K562 (cell line): ENCODE measurements at regions not wholly inside any gene's neighbourhood (a gene's known extent, or its start where the extent isn't known, plus 50 kb on each side); places are given as distances from the start of the nearest gene placed in this dataset.

Experiments
- ATAC-seq: fragments of 200-7000 bp; cut with Tn5 transposase; 3 replicates; pipeline ENCODE4 v1.9.1; 2020; ENCODE audit warnings: moderate library complexity
- BruUV-seq: library from RNA; stranded (reverse); fragments of 400-500 nt; replicated peaks from 2 replicates; lab custom pipeline; 2021; lab: Mats Ljungman, UMichigan
- CTCF ChIA-PET: fragments of 300-600 bp; formaldehyde crosslinking; extraction: SDS; loops from one replicate; lab custom pipeline; 2021; ENCODE audit warnings: low intra/inter-chr PET ratio; lab: Yijun Ruan, JAX
- POLR2A ChIA-PET: fragments of 300-600, 350-650 bp; sonication (Branson Sonifier 250); formaldehyde crosslinking; extraction: SDS; loops from one replicate; lab custom pipeline; 2021; ENCODE audit warnings: antibody characterized with exemption, inconsistent platforms; lab: Yijun Ruan, JAX
- DNase-seq, 4 experiments: peaks; one replicate each; pipeline versions ENCODE4 v3.0.0 to v3.0.0-alpha.2; 2011 to 2018; ENCODE audit warnings: low spot score in 3 of 4, mixed read lengths in 3 of 4; ENCODE audit errors: extremely low read depth in 1 of 4
- FAIRE-seq: peaks from 2 replicates; lab custom pipeline; 2011; peaks lifted over from hg19 to GRCh38; lab: Jason Lieb, UNC
- H2AFZ ChIP-seq: 2 replicates; pipeline ENCODE4 v1.6.0; 2011; ENCODE audit warnings: low read depth, low read length, control low read depth, inconsistent platforms
- H3K27ac ChIP-seq: fragments of 200-600 bp; 3 replicates; pipeline ENCODE4 v1.8.0; 2011; ENCODE audit warnings: low read depth, mild to moderate bottlenecking, control low read depth, inconsistent platforms, low read length, moderate library complexity, mixed read lengths; ENCODE audit errors: extremely low read depth
- H3K27me3 ChIP-seq, 2 experiments: fragments of 300-600 bp in 1 of 2; 2 replicates in 1 of 2; 3 replicates in 1 of 2; pipeline versions ENCODE4 v1.6.0 to v1.8.0; 2011; ENCODE audit warnings: inconsistent platforms in 2 of 2, low read length in 2 of 2, mild to moderate bottlenecking in 1 of 2, mixed read lengths in 1 of 2, moderate library complexity in 1 of 2; ENCODE audit not compliant: control insufficient read depth in 2 of 2, insufficient read depth in 2 of 2
- H3K36me3 ChIP-seq: fragments of 300-600 bp; 3 replicates; pipeline ENCODE4 v1.8.0; 2011; ENCODE audit warnings: mild to moderate bottlenecking, low read length, inconsistent platforms; ENCODE audit not compliant: control insufficient read depth, insufficient read depth
- H3K4me1 ChIP-seq, 2 experiments: fragments of 200-600 bp in 1 of 2; replicated peaks in 1 of 2; 2 replicates in 1 of 2; 3 replicates in 1 of 2; pipeline versions ENCODE4 v1.5.1 to v1.8.0; 2011; ENCODE audit warnings: inconsistent platforms in 2 of 2, low read length in 2 of 2, mild to moderate bottlenecking in 1 of 2, mixed read lengths in 1 of 2, moderate library complexity in 1 of 2; ENCODE audit not compliant: control insufficient read depth in 2 of 2, insufficient read depth in 2 of 2
- H3K4me2 ChIP-seq: 2 replicates; pipeline ENCODE4 v1.6.1; 2011; ENCODE audit warnings: low read length, control low read depth, inconsistent platforms, mixed read lengths; ENCODE audit not compliant: insufficient read depth
- H3K4me3 ChIP-seq: fragments of 200-600 bp; sonication (generic), shearing (Covaris generic); 2 replicates; pipeline ENCODE4 v1.5.1; 2016; ENCODE audit warnings: control low read depth, inconsistent platforms
- H3K79me2 ChIP-seq: fragments of 200-600 bp; 3 replicates; pipeline ENCODE4 v1.8.0; 2011; ENCODE audit warnings: low read length, inconsistent platforms; ENCODE audit not compliant: control insufficient read depth, insufficient read depth
- H3K9ac ChIP-seq, 2 experiments: 2 replicates each; pipeline versions ENCODE4 v1.6.0 to v1.6.1; 2011; ENCODE audit warnings: low read depth in 2 of 2, low read length in 2 of 2, control low read depth in 1 of 2, inconsistent platforms in 1 of 2, mild to moderate bottlenecking in 1 of 2, mixed read lengths in 1 of 2; ENCODE audit not compliant: insufficient read depth in 1 of 2
- H3K9me1 ChIP-seq: one replicate; pipeline ENCODE4 v1.6.0; 2011; ENCODE audit warnings: inconsistent platforms, mild to moderate bottlenecking, low read length, moderate library complexity; ENCODE audit not compliant: control insufficient read depth, insufficient read depth
- H3K9me3 ChIP-seq: replicated peaks from 2 replicates; pipeline ENCODE4 v1.5.1; 2011; ENCODE audit warnings: low read depth, low read length, inconsistent platforms; ENCODE audit not compliant: control insufficient read depth, insufficient read depth
- H4K20me1 ChIP-seq: replicated peaks from 2 replicates; pipeline ENCODE4 v1.6.1; 2011; ENCODE audit warnings: low read length, inconsistent platforms, mixed read lengths; ENCODE audit not compliant: control insufficient read depth, insufficient read depth
- ARNT ChIP-seq, 2 experiments: fragments of 450-650 bp; IDR thresholded peaks; 2 replicates each; pipeline ENCODE4 v1.6.1; 2016; ENCODE audit warnings: mild to moderate bottlenecking in 1 of 2
- CREB5 ChIP-seq: fragments of 250-450 bp; sonication (Bioruptor Pico); IDR thresholded peaks from 2 replicates; pipeline ENCODE4 v1.5.0; 2020; ENCODE audit warnings: mild to moderate bottlenecking
- FOXA3 ChIP-seq, 2 experiments: fragments of 450-650 bp in 1 of 2; sonication (generic) in 1 of 2; formaldehyde crosslinking; IDR thresholded peaks in 1 of 2; conservative IDR thresholded peaks in 1 of 2; 2 replicates each; pipeline versions ENCODE4 v1.4.0 to v1.8.0; 2020 to 2022; ENCODE audit warnings: mild to moderate bottlenecking in 2 of 2, missing genetic modification reagents in 1 of 2
- HNRNPLL ChIP-seq: fragments of 200-400 bp; formaldehyde crosslinking; IDR thresholded peaks from 2 replicates; pipeline ENCODE4 v1.6.1; 2017; ENCODE audit warnings: low read length, low read depth, mild to moderate bottlenecking; ENCODE audit not compliant: poor library complexity, severe bottlenecking
- IRF2 ChIP-seq: sonication (generic); formaldehyde crosslinking; IDR thresholded peaks from 2 replicates; pipeline ENCODE4 v1.8.1; 2022; ENCODE audit warnings: mild to moderate bottlenecking, missing genetic modification reagents
- NCOA1 ChIP-seq: fragments of 450-650 bp; IDR thresholded peaks from 2 replicates; pipeline ENCODE4 v1.6.1; 2016; ENCODE audit warnings: low read depth
- USF2 ChIP-seq: sonication (generic); formaldehyde crosslinking; IDR thresholded peaks from 2 replicates; pipeline ENCODE4 v1.5.0; 2020; ENCODE audit warnings: missing genetic modification reagents
- ZKSCAN8 ChIP-seq: fragments of 200-800 bp; sonication (Bioruptor generic); IDR thresholded peaks from 2 replicates; pipeline ENCODE4 v1.6.1; 2016; ENCODE audit warnings: missing genetic modification characterization, missing compliant biosample characterization
- ZNF174 ChIP-seq: fragments of 250-450 bp; sonication (Bioruptor Pico); IDR thresholded peaks from 2 replicates; pipeline ENCODE4 v1.4.0; 2020; ENCODE audit warnings: mild to moderate bottlenecking
- ZNF263 ChIP-seq: sonication (generic); formaldehyde crosslinking; IDR thresholded peaks from 2 replicates; pipeline ENCODE4 v1.8.0; 2022; ENCODE audit warnings: mild to moderate bottlenecking, missing genetic modification reagents, borderline replicate concordance
- ZNF444 ChIP-seq: fragments of 250-450 bp; sonication (Bioruptor Pico); IDR thresholded peaks from 2 replicates; pipeline ENCODE4 v1.4.0; 2020; ENCODE audit warnings: mild to moderate bottlenecking, moderate library complexity
- ZNF589 ChIP-seq: fragments of 200-800 bp; sonication (Bioruptor generic); IDR thresholded peaks from 2 replicates; pipeline ENCODE4 v1.6.1; 2016; ENCODE audit warnings: low read depth, missing genetic modification characterization, missing compliant biosample characterization
- WGBS: fragments of 100-300 bp; shearing (Covaris generic); methylation state at CpG from one replicate; pipeline ENCODE4 v1.1.6; 2016; ENCODE audit warnings: low coverage, mixed read lengths; ENCODE audit not compliant: insufficient coverage; ENCODE audit errors: missing lambda C conversion rate; 5-methylcytosine and 5-hydroxymethylcytosine counted together
- in situ Hi-C: fragments of 300-500 bp; cut with MboI; formaldehyde crosslinking; loops from 4 replicates; pipeline ENCODE4 v1.15.0; 2018; ENCODE audit warnings: inconsistent platforms, mixed read lengths
- intact Hi-C: fragments of 100-400 bp; cut with micrococcal nuclease; formaldehyde crosslinking; loops from 2 replicates; pipeline ENCODE4 v1.14.2; 2022
- TF ChIP-seq, protein P1 (sequence below): fragments of 450-650 bp; IDR thresholded peaks from 2 replicates; pipeline ENCODE4 v1.6.1; 2016
- TF ChIP-seq, protein P2 (sequence below): sonication (generic); formaldehyde crosslinking; IDR thresholded peaks from 2 replicates; pipeline ENCODE4 v1.8.1; 2023; ENCODE audit warnings: mild to moderate bottlenecking, missing genetic modification reagents

GRCh38 chr18:75341897-75342296, 85.6 kb downstream of the SMIM21 start:
- TF ChIP-seq ZNF174 (no peak), HNRNPLL (no peak), ZKSCAN8 (CRISPR knock-in tag) (no peak), ZNF589 (CRISPR knock-in tag) (no peak), USF2 (CRISPR knock-in tag) (no peak), CREB5 (no peak), NCOA1 (no peak), ZNF263 (CRISPR knock-in tag) (no peak), IRF2 (no peak), ZNF444 (CRISPR knock-in tag) (no peak), ARNT (IDR thresholded peaks at IDR 0.05) (no peak), FOXA3 (CRISPR knock-in tag; conservative IDR thresholded peaks at IDR 0.05 in 1 of 2, IDR thresholded peaks at IDR 0.05 in 1 of 2) (no peak)
- TF ChIP-seq, protein P1, sequence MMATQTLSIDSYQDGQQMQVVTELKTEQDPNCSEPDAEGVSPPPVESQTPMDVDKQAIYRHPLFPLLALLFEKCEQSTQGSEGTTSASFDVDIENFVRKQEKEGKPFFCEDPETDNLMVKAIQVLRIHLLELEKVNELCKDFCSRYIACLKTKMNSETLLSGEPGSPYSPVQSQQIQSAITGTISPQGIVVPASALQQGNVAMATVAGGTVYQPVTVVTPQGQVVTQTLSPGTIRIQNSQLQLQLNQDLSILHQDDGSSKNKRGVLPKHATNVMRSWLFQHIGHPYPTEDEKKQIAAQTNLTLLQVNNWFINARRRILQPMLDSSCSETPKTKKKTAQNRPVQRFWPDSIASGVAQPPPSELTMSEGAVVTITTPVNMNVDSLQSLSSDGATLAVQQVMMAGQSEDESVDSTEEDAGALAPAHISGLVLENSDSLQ: no peak
- TF ChIP-seq, protein P2, sequence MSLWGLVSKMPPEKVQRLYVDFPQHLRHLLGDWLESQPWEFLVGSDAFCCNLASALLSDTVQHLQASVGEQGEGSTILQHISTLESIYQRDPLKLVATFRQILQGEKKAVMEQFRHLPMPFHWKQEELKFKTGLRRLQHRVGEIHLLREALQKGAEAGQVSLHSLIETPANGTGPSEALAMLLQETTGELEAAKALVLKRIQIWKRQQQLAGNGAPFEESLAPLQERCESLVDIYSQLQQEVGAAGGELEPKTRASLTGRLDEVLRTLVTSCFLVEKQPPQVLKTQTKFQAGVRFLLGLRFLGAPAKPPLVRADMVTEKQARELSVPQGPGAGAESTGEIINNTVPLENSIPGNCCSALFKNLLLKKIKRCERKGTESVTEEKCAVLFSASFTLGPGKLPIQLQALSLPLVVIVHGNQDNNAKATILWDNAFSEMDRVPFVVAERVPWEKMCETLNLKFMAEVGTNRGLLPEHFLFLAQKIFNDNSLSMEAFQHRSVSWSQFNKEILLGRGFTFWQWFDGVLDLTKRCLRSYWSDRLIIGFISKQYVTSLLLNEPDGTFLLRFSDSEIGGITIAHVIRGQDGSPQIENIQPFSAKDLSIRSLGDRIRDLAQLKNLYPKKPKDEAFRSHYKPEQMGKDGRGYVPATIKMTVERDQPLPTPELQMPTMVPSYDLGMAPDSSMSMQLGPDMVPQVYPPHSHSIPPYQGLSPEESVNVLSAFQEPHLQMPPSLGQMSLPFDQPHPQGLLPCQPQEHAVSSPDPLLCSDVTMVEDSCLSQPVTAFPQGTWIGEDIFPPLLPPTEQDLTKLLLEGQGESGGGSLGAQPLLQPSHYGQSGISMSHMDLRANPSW: no peak
- Histone ChIP-seq H3K36me3 (no peaks in the 10 kb centered on the region), H3K9me3 (no peaks in the 10 kb centered on the region), H3K4me1 (no peaks in the 10 kb centered on the region; a peak in 1 of 5 replicates), H4K20me1 (no peaks in the 10 kb centered on the region), H3K79me2 (no peaks in the 10 kb centered on the region), H3K27ac (no peak overlapping the region), H2AFZ (no peak overlapping the region), H3K4me3 (no peak overlapping the region), H3K9ac (no peak overlapping the region), H3K4me2 (no peak overlapping the region), H3K27me3 (peaks cover 4 to 25% of the 10 kb centered on the region in 2 experiments; a peak in 4 of 5 replicates), H3K9me1 (no peaks in the 10 kb centered on the region)
- DNase-seq (no peak), FAIRE-seq (no peak), ATAC-seq (no peak)
- in situ Hi-C loops (no loop called here), intact Hi-C loops (no loop called here)
- ChIA-PET POLR2A (no interaction called here), CTCF (no interaction called here)
- no TSS peak for BruUV-seq
- WGBS: 19% methylated on average over 6 of the region's 6 CpGs
